Right lobe of liver (tissue), 4 donors: ENCODE measurements at regions not wholly inside any gene's neighbourhood (a gene's known extent, or its start where the extent isn't known, plus 50 kb on each side); places are given as distances from the start of the nearest gene placed in this dataset.

ENCODE experiments used
- CTCF ChIP-seq, 4 donors: fragments of 200-600 bp in 3 of 4; fragments of 450-650 bp in 1 of 4; IDR thresholded peaks; one replicate each; pipeline versions ENCODE4 v1.5.1 to v1.8.0; 2016 to 2022; ENCODE audit warnings: antibody characterized with exemption in 4 of 4, mild to moderate bottlenecking in 2 of 4
- POLR2A ChIP-seq: fragments of 450-650 bp; IDR thresholded peaks from one replicate; pipeline ENCODE4 v1.6.1; 2017; ENCODE audit warnings: antibody characterized with exemption, mild to moderate bottlenecking
- donor health status: DM: no; HTN: no; CAD: no.
- donor health status: DM: no; HTN: no; CAD: no.
- donor health status: DM: no; HTN: yes; CAD: no.

DNA sequence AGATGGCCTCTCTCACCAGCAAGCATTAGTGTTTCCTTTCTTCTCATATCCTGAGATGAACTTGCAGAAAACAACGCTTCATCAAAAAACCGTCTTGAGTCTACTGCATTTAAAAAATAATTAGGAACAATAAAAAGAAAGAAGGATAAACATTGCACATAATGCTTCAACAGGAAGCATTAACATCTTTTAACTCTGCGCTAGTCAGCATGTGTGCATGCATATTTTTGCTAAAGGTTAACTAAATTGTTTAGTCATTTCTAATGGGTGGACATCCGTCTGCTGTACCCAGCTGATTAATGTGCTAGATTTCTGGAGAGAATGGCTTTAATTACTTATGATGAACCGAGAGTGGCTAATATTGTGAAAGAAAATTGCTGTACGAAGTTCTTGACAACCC, 349.3 kb downstream of the SOX4 start:
- no peak for TF ChIP-seq CTCF (IDR thresholded peaks at IDR 0.05)
- no peak for TF ChIP-seq POLR2A
